Hematopoietic multipotent progenitor cell treated with erythropoietin and hydrocortisone succinate and interleukin-3 and kit ligand, for 17 days (in vitro differentiated cells): ENCODE measurements at regions not wholly inside any gene's neighbourhood (a gene's known extent, or its start where the extent isn't known, plus 50 kb on each side); places are given as distances from the start of the nearest gene placed in this dataset.
"Not testable (repeated sequence)": the region's sequence is repeated elsewhere in the genome, so short reads cannot be mapped to it uniquely, and the experiment has no call there.

Experiments used
- DNase-seq: peaks from one replicate; pipeline ENCODE4 v3.0.0-alpha.2; 2015; ENCODE audit warnings: low spot score

DNA sequence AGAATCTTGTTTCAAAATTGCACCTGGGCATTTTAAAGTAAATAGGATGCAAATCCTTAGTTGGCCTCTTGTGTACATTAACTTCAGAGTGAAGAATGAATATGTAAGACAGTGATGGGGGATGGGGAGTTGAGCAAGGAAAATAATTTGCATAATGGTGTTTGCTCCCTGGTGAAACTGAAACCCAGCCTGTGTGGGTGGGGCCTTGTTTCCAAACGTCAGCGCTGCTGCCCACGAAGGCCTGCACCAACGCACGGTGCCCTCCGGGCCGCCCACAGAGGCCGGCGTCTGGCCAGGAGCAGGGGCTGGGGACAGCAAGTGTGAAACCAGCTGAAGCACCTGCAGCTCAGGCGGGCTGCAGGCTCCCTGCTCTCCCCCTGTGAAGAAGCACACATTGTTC, 262.0 kb upstream of the PLGLB2 start:
- not testable (repeated sequence) for DNase-seq

GRCh38 chr2:87486413-87486812, 261.5 kb upstream of the PLGLB2 start:
- DNase-seq = peak; percentile 59

GRCh38 chr2:87488021-87488420, 259.9 kb upstream of the PLGLB2 start:
- peak; percentile 16 for DNase-seq

DNA sequence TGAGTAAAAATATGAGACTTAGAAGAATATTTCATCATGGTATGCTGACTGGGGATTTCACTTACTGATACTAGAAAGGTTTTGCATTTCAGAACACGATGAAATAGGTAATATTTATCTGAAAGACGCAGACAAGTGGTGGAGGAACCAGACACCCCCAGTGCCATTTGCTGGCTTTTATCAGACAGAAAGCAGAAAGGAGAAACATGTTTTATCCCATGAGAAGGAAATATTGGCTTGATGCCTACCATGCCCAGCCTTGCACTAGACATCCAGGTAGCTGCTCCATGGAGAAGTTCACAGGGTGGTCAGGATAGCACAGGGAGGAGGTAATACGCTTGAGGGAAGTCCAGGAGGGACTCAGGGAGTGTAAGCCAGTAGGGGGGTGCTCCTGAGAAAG, 258.9 kb upstream of the PLGLB2 start:
- peak; percentile 56 for DNase-seq

- DNase-seq = peak; percentile 17
Observed at GRCh38 chr2:87494846-87495245, 253.0 kb upstream of the PLGLB2 start.

- DNase-seq = not testable (repeated sequence)
Observed at GRCh38 chr2:87495455-87495854, 252.4 kb upstream of the PLGLB2 start.

GRCh38 chr2:87496036-87497006, 251.6 kb upstream of the PLGLB2 start:
- peak; percentile 64 for DNase-seq

DNA sequence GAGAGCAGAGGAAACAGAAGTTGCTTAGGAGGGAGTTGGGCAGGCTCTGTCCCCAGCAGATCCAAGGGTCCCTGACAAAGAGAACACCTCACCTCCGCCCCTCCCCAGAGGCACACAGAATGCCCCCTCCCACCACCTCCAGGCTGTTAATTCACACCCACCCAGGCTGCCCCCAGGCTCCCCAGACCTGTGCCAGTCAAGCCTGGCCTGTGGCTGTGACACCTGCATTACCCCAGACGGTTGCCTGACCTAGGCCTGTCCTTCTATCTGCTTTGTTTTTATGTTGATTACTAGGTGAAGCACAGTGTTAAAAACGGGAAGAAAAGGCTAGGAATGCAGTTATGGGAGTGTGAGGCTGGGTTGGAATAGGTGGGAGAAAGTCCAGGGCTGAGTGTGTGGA, 250.8 kb upstream of the PLGLB2 start:
- DNase-seq = not testable (repeated sequence)

DNA sequence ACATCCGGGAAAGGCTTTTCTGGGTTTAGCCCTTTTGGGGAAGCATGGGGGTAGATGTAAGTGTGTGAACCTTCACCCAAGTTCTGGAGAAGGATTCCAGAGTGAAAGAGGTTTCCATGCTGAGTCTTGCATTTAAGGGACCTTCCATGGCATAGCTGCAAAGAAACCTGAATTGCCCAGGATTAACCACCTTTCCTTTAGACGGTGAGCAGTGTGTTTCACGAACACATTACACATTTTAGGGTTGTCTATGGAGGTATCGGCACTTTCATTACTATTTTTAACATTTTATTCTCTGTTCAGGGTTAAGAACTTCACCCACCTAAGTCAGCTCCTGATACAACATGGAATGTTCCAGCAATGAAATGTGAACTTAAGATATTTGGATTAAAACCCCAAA, 250.2 kb upstream of the PLGLB2 start:
- DNase-seq = peak; percentile 61

- peak; percentile 18 for DNase-seq
Observed at GRCh38 chr2:87498169-87498853, 249.6 kb upstream of the PLGLB2 start.

DNA sequence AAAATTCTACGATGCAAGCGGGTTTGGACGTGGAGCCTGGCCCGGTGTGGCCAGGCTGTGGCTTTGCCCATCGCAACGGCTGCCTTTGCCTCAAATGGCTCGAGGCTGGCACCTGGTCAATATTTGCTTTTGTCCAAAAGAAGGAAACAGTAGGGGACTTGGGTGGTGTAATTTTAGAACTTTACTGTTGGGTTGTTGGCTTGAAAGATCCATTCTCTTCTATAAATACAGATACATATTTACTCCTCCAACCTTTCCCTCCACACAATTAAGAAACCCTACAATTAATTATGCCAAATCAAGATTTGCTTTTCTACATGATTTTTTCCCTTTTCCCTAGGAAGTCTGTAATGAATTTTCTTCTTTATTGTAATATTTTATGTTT, 249.0 kb upstream of the PLGLB2 start:
- peak; percentile 57 for DNase-seq

GRCh38 chr2:87499860-87500259, 248.0 kb upstream of the PLGLB2 start:
- DNase-seq = peak; percentile 64

- peak; percentile 45 for DNase-seq
Observed at GRCh38 chr2:87500421-87500820, 247.5 kb upstream of the PLGLB2 start.

- peak; percentile 34 for DNase-seq
Observed at GRCh38 chr2:87500951-87501350, 246.9 kb upstream of the PLGLB2 start.

DNA sequence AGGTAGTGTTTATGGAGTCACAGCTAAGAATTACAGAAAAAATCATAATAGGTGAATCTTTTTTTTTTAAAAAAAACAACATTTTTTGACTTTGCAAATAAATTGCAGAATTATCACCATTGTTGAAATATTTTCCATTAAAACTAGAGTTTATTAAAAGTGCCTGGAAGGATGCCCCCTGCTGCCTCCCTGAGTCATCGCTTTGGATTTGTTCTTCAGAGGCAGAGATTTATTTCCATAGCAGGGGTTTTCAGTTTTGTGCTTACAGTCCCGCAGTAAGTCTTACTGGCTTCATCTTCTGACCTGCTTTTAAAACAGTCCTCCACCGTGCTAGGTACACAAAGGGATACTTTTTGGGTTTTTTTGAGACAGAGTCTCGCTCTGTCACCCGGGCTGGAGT, 244.9 kb upstream of the PLGLB2 start:
- not testable (repeated sequence) for DNase-seq

DNA sequence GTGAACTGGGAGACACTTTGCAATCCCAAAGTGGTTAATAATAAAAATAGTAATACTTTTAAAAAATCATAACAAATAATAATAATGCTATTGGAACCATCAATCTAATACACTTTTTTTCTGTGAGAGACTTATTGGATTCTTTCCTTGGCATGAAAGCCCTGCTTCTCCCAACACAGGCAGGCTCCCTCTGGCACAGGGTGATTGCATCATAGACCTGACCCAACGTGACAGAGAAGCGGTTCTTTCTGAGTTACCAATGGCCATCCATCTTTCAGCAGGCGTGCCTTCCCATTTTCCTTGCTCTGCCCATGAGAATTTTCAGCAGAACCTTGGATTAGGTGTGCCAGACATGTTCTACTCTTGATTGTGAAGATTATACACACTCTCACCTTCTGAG, 242.6 kb upstream of the PLGLB2 start:
- not testable (repeated sequence) for DNase-seq

DNA sequence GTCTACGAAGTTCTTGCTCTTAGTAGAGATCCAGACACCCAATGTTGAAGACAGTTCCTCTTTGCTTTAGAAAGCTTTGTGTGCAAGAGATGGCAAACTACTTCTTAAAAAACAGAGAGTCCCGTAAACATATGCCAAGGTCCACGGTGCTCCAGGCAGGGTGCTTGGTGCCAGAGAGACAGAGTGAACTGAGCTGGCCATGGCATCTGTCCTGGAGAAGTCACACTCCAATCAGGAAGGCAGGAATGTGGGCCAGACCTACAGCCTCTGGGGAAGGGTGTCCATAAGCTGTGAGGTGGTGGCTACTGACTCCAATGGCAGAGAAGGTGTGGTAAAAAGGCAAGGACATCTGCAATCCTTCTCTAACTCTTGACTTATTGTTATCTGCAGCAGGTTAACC, 242.0 kb upstream of the PLGLB2 start:
- not testable (repeated sequence) for DNase-seq

GRCh38 chr2:87507378-87508348, 240.2 kb upstream of the PLGLB2 start:
- not testable (repeated sequence) for DNase-seq

GRCh38 chr2:87511195-87511778, 236.6 kb upstream of the PLGLB2 start:
- DNase-seq = not testable (repeated sequence)

- peak; percentile 36 for DNase-seq
Observed at GRCh38 chr2:87512864-87513530, 234.9 kb upstream of the PLGLB2 start.

GRCh38 chr2:87514034-87514433, 233.9 kb upstream of the PLGLB2 start:
- not testable (repeated sequence) for DNase-seq
